Activated CD4-positive, alpha-beta T cell treated with anti-CD3 and anti-CD28 coated beads, Interleukin-2, amount 10 ng/mL, durations not matched to agents 7 days and 5 days (primary cell): ENCODE measurements at regions not wholly inside any gene's neighbourhood (a gene's known extent, or its start where the extent isn't known, plus 50 kb on each side); places are given as distances from the start of the nearest gene placed in this dataset.
"Not testable (repeated sequence)": the region's sequence is repeated elsewhere in the genome, so short reads cannot be mapped to it uniquely, and the experiment has no call there.

ENCODE experiments used
- CTCF ChIA-PET: fragments of 350-600 bp; sonication (Branson Sonifier 250); formaldehyde crosslinking; loops from one replicate; lab custom pipeline; 2021; ENCODE audit warnings: antibody characterized with exemption; lab: Charles Lee
- POLR2A ChIA-PET: fragments of 350-600 bp; sonication (Branson Sonifier 250); formaldehyde crosslinking; loops from one replicate; lab custom pipeline; 2021; ENCODE audit warnings: antibody characterized with exemption; lab: Charles Lee
- DNase-seq: peaks from one replicate; pipeline ENCODE4 v3.0.0-alpha.2; 2020
- H3K27ac Mint-ChIP-seq: one replicate; pipeline ENCODE4 v1.8.0; 2021; ENCODE audit warnings: mild to moderate bottlenecking, moderate library complexity, mixed read lengths
- H3K27me3 Mint-ChIP-seq: one replicate; pipeline ENCODE4 v1.8.0; 2021; ENCODE audit warnings: mixed read lengths
- H3K36me3 Mint-ChIP-seq: one replicate; pipeline ENCODE4 v1.8.0; 2021; ENCODE audit warnings: low read depth, mixed read lengths
- H3K4me1 Mint-ChIP-seq: one replicate; pipeline ENCODE4 v1.8.0; 2021; ENCODE audit warnings: mixed read lengths
- H3K4me3 Mint-ChIP-seq: one replicate; pipeline ENCODE4 v1.8.0; 2021; ENCODE audit warnings: mild to moderate bottlenecking, moderate library complexity, mixed read lengths
- H3K9me3 Mint-ChIP-seq: one replicate; pipeline ENCODE4 v1.8.0; 2021; ENCODE audit warnings: mixed read lengths

- POLR2A ChIA-PET = no interaction called here
Observed at GRCh38 chr3:74390121-74390877, 224.2 kb downstream of the CNTN3 start.

DNA sequence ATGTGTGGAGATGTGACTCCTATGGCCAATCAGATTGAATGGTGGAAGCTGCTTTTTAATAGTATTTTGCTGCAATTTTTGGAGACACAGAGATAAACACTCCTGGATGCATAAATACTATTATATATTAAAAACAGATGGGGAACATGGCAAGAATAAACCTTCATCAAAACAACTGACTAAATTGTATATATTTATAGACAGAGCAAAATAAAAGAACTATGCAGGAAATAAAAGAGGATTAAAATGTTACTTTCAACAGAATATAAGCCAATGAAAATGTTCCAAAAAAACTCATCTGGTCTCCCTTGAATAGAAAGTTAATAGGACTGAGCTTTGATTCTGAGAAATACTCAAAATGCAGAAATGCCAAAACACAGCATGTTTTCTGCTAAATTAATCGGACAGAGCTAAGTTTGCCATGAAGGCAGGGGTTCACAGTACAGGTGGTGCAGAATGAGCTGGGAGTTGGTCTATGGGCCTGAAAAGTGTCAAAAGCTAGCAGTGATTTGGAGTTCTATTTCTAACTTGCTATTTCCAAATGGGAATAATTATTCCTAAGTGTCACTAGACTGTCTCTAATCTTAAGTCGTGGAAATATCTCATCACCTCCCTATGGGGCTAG is 227.2 kb downstream of the CNTN3 start:
- Mint-ChIP-seq H3K4me3 (no peak overlapping the region), H3K27ac (no peak overlapping the region), H3K27me3 (no peaks in the 10 kb centered on the region), H3K36me3 (no peaks in the 10 kb centered on the region), H3K4me1 (no peaks in the 10 kb centered on the region), H3K9me3 (no peaks in the 10 kb centered on the region)
- no peak for DNase-seq
- ChIA-PET POLR2A (no interaction called here), CTCF (no interaction called here)

More at GRCh38 chr3:74390121-74390877, 224.2 kb downstream of the CNTN3 start:
- no peaks in the 10 kb centered on the region for H3K36me3 Mint-ChIP-seq
- DNase-seq = no peak
- H3K4me3 Mint-ChIP-seq = no peak overlapping the region
- H3K4me1 Mint-ChIP-seq = no peaks in the 10 kb centered on the region
- peaks cover 2% of the 10 kb centered on the region for H3K9me3 Mint-ChIP-seq
- no peak overlapping the region for H3K27ac Mint-ChIP-seq
- CTCF ChIA-PET = no interaction called here
- no peaks in the 10 kb centered on the region for H3K27me3 Mint-ChIP-seq

GRCh38 chr3:74384159-74384558 is 230.3 kb downstream of the CNTN3 start:
- no peaks in the 10 kb centered on the region for H3K36me3 Mint-ChIP-seq
- no peaks in the 10 kb centered on the region for H3K9me3 Mint-ChIP-seq
- H3K4me1 Mint-ChIP-seq = no peaks in the 10 kb centered on the region
- no peak overlapping the region for H3K27ac Mint-ChIP-seq
- H3K27me3 Mint-ChIP-seq = no peaks in the 10 kb centered on the region
- no peak overlapping the region for H3K4me3 Mint-ChIP-seq
- no peak for DNase-seq
- ChIA-PET CTCF (no interaction called here), POLR2A (no interaction called here)

- ChIA-PET CTCF (no interaction called here), POLR2A (no interaction called here)
- Mint-ChIP-seq H3K9me3 (no peaks in the 10 kb centered on the region), H3K27me3 (no peaks in the 10 kb centered on the region), H3K36me3 (no peaks in the 10 kb centered on the region), H3K4me3 (no peak overlapping the region), H3K4me1 (no peaks in the 10 kb centered on the region), H3K27ac (no peak overlapping the region)
- no peak for DNase-seq
Observed at GRCh38 chr3:74377669-74378068, 236.8 kb downstream of the CNTN3 start.

GRCh38 chr3:74376323-74376722 is 238.1 kb downstream of the CNTN3 start:
- CTCF ChIA-PET, H3K36me3 Mint-ChIP-seq, H3K9me3 Mint-ChIP-seq, DNase-seq, H3K27me3 Mint-ChIP-seq, H3K27ac Mint-ChIP-seq, H3K4me3 Mint-ChIP-seq, POLR2A ChIA-PET, H3K4me1 Mint-ChIP-seq: not testable (repeated sequence)

DNA sequence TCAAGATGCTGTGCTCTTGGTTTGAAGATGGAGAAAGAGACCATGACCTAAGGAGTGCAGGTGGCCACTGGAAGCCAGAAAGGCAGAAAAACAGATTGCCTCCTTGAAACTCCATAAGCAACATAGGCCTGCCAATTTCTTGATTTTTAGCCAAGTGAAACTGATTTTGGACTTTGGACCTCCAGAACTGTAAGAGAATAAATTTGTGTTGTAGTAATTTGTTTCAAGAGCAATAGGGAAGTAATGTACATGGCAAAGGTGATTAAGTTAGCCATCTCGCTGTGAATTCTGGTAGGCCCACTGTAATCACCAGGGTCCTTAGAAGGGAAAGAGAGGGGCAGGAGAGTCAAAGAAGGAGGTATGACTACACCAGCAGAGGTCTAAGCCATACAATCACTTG is 238.8 kb downstream of the CNTN3 start:
- no peaks in the 10 kb centered on the region for H3K36me3 Mint-ChIP-seq
- no peak overlapping the region for H3K27ac Mint-ChIP-seq
- H3K4me3 Mint-ChIP-seq = no peak overlapping the region
- DNase-seq = no peak
- no peaks in the 10 kb centered on the region for H3K9me3 Mint-ChIP-seq
- H3K4me1 Mint-ChIP-seq = no peaks in the 10 kb centered on the region
- ChIA-PET CTCF (no interaction called here), POLR2A (no interaction called here)
- H3K27me3 Mint-ChIP-seq = no peaks in the 10 kb centered on the region

GRCh38 chr3:74372743-74373142 is 241.7 kb downstream of the CNTN3 start:
- no peak for DNase-seq
- H3K27ac Mint-ChIP-seq = no peak overlapping the region
- H3K27me3 Mint-ChIP-seq = no peaks in the 10 kb centered on the region
- H3K4me3 Mint-ChIP-seq = no peak overlapping the region
- no peaks in the 10 kb centered on the region for H3K4me1 Mint-ChIP-seq
- H3K9me3 Mint-ChIP-seq = no peaks in the 10 kb centered on the region
- CTCF ChIA-PET = no interaction called here
- POLR2A ChIA-PET = no interaction called here
- H3K36me3 Mint-ChIP-seq = no peaks in the 10 kb centered on the region

DNA sequence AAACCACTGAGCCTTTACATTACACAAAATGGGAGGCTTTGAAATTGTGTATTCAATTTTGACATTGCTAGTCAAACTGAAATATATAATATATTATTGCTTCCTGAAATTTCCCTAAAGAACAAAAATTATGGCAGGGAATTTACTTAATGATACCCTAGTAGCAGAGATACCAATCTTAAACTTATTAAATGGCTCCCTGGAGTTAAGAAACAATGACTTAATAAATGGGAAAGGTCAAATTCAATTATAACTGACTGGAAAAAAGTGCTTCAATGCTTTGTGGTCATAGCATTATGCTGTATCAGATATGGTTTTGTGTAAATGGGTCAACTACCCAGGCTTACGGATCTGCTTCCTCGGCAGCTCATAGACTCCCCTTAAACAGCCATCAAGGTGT is 244.1 kb downstream of the CNTN3 start:
- Mint-ChIP-seq H3K27ac (no peak overlapping the region), H3K4me3 (no peak overlapping the region), H3K36me3 (no peaks in the 10 kb centered on the region), H3K27me3 (no peaks in the 10 kb centered on the region), H3K9me3 (no peaks in the 10 kb centered on the region), H3K4me1 (no peaks in the 10 kb centered on the region)
- no peak for DNase-seq
- CTCF ChIA-PET = no interaction called here
- POLR2A ChIA-PET = no interaction called here

DNA sequence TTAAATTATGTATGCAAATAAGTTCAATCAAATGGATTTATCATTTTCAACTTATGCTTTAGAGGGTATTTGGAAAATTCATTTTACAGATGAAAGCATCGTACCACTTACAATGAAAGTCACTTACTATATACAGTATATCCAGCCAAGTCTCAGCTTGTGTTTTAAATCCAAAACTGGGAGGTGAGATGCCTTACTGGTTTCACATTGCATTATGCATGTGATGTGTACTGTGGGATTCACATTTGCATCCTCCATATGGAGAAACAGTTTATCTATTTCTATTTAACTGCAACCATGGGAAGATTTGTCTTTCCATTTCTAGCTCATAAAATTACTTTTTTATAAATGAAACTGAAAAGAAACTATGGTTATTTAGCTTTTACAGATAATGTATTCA is 248.1 kb downstream of the CNTN3 start:
- POLR2A ChIA-PET = no interaction called here

GRCh38 chr3:74363346-74363745 is 251.1 kb downstream of the CNTN3 start:
- Mint-ChIP-seq H3K4me3 (no peak overlapping the region), H3K27me3 (no peaks in the 10 kb centered on the region), H3K9me3 (no peaks in the 10 kb centered on the region), H3K4me1 (no peaks in the 10 kb centered on the region), H3K36me3 (no peaks in the 10 kb centered on the region), H3K27ac (no peak overlapping the region)
- DNase-seq = no peak
- ChIA-PET POLR2A (no interaction called here), CTCF (no interaction called here)

More for the DNA sequence above, 248.1 kb downstream of the CNTN3 start:
- H3K4me3 Mint-ChIP-seq = no peak overlapping the region
- no peak for DNase-seq
- CTCF ChIA-PET = no interaction called here
- H3K27me3 Mint-ChIP-seq = no peaks in the 10 kb centered on the region
- no peaks in the 10 kb centered on the region for H3K9me3 Mint-ChIP-seq
- H3K27ac Mint-ChIP-seq = no peak overlapping the region
- H3K36me3 Mint-ChIP-seq = no peaks in the 10 kb centered on the region
- H3K4me1 Mint-ChIP-seq = no peaks in the 10 kb centered on the region

DNA sequence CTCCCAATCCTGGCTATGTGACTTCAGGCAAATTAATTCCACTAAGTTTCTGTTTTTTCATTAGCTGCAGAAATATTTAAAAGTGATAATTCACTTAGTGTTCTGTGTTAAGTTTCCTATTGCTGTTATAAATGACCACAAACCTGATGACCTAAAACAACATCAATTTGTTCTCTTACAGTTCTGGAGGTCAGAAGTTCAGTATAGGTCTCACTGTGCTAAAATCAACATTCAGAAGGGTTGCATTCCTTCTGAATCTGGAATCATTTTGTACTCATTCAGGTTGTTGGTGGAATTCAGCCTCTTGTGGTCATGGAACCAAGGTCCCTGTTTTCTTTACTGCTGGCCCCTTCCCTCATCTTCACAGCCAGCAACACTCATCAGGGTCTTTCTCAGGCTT is 254.1 kb downstream of the CNTN3 start:
- H3K4me3 Mint-ChIP-seq = no peak overlapping the region
- DNase-seq = no peak
- H3K27me3 Mint-ChIP-seq = no peaks in the 10 kb centered on the region
- H3K27ac Mint-ChIP-seq = no peak overlapping the region
- no peaks in the 10 kb centered on the region for H3K36me3 Mint-ChIP-seq
- ChIA-PET CTCF (no interaction called here), POLR2A (no interaction called here)
- H3K4me1 Mint-ChIP-seq = no peaks in the 10 kb centered on the region
- H3K9me3 Mint-ChIP-seq = peaks cover 3% of the 10 kb centered on the region

- H3K27ac Mint-ChIP-seq = no peak overlapping the region
- DNase-seq = no peak
- H3K4me1 Mint-ChIP-seq = no peaks in the 10 kb centered on the region
- H3K4me3 Mint-ChIP-seq = no peak overlapping the region
- CTCF ChIA-PET = no interaction called here
- H3K9me3 Mint-ChIP-seq = peaks cover 3% of the 10 kb centered on the region
- no peaks in the 10 kb centered on the region for H3K27me3 Mint-ChIP-seq
- no peaks in the 10 kb centered on the region for H3K36me3 Mint-ChIP-seq
- POLR2A ChIA-PET = no interaction called here
Observed at GRCh38 chr3:74357881-74358280, 256.6 kb downstream of the CNTN3 start.

- POLR2A ChIA-PET = no interaction called here
- DNase-seq = no peak
Observed at GRCh38 chr3:74353039-74353438, 261.4 kb downstream of the CNTN3 start.

GRCh38 chr3:74352166-74352565 is 262.3 kb downstream of the CNTN3 start:
- no peak for DNase-seq
- Mint-ChIP-seq H3K4me3 (no peak overlapping the region), H3K4me1 (no peaks in the 10 kb centered on the region), H3K36me3 (no peaks in the 10 kb centered on the region), H3K9me3 (peaks cover 6% of the 10 kb centered on the region), H3K27ac (no peak overlapping the region), H3K27me3 (no peaks in the 10 kb centered on the region)
- ChIA-PET CTCF (no interaction called here), POLR2A (no interaction called here)

More at GRCh38 chr3:74353039-74353438, 261.4 kb downstream of the CNTN3 start:
- no peaks in the 10 kb centered on the region for H3K36me3 Mint-ChIP-seq
- H3K4me3 Mint-ChIP-seq = no peak overlapping the region
- no peaks in the 10 kb centered on the region for H3K27me3 Mint-ChIP-seq
- no peaks in the 10 kb centered on the region for H3K4me1 Mint-ChIP-seq
- no peak overlapping the region for H3K27ac Mint-ChIP-seq
- peaks cover 6% of the 10 kb centered on the region for H3K9me3 Mint-ChIP-seq
- CTCF ChIA-PET = no interaction called here
